Fibroblast of lung (primary cell): ENCODE measurements at regions not wholly inside any gene's neighbourhood (a gene's known extent, or its start where the extent isn't known, plus 50 kb on each side); places are given as distances from the start of the nearest gene placed in this dataset.

Experiments
- CTCF ChIP-seq, 2 donors: IDR thresholded peaks in 1 of 2; conservative IDR thresholded peaks in 1 of 2; 1 replicate in 1 of 2; 2 replicates in 1 of 2; pipeline ENCODE4 v1.5.1; 2011 to 2012; ENCODE audit warnings: low read length in 2 of 2, control low read depth in 1 of 2, inconsistent platforms in 1 of 2, low read depth in 1 of 2, mild to moderate bottlenecking in 1 of 2
- EZH2 ChIP-seq: IDR thresholded peaks from 2 replicates; pipeline ENCODE4 v1.5.1; 2012; ENCODE audit warnings: low read length, control low read depth, mild to moderate bottlenecking; ENCODE audit errors: missing control alignments

GRCh38 chr20:61169874-61170273 lies 82.2 kb upstream of the CDH4 start:
- TF ChIP-seq EZH2 (no peak), CTCF (conservative IDR thresholded peaks at IDR 0.05 in 1 of 2, IDR thresholded peaks at IDR 0.05 in 1 of 2; ENCODE audit: low read depth in 1 of 2, low read length in 2 of 2) (no peak)
